K562 (cell line): ENCODE measurements at regions not wholly inside any gene's neighbourhood (a gene's known extent, or its start where the extent isn't known, plus 50 kb on each side); places are given as distances from the start of the nearest gene placed in this dataset.

ENCODE experiments used
- ILK ChIP-seq: fragments of 450-650 bp; IDR thresholded peaks from 2 replicates; pipeline ENCODE4 v1.6.1; 2016; ENCODE audit warnings: missing genetic modification characterization, low read depth, mild to moderate bottlenecking, missing compliant biosample characterization, moderate library complexity, borderline replicate concordance
- KDM1A ChIP-seq, 2 experiments: fragments of 450-650 bp; IDR thresholded peaks; 2 replicates each; pipeline ENCODE4 v1.6.1; 2016; ENCODE audit warnings: mild to moderate bottlenecking in 2 of 2
- NFIC ChIP-seq: fragments of 450-650 bp; IDR thresholded peaks from 2 replicates; pipeline ENCODE4 v1.6.1; 2017; ENCODE audit warnings: mild to moderate bottlenecking, inconsistent platforms
- NRF1 ChIP-seq, 2 experiments: fragments of 450-650 bp; IDR thresholded peaks in 1 of 2; conservative IDR thresholded peaks in 1 of 2; 2 replicates each; pipeline ENCODE4 v1.6.1; 2014; ENCODE audit warnings: mild to moderate bottlenecking in 2 of 2
- SRSF3 ChIP-seq: fragments of 200-400 bp; formaldehyde crosslinking; IDR thresholded peaks from 2 replicates; pipeline ENCODE4 v1.6.1; 2016; ENCODE audit warnings: mild to moderate bottlenecking, low read length, moderate library complexity; ENCODE audit not compliant: insufficient read depth
- ZKSCAN1 ChIP-seq: fragments of 150-350 bp; IDR thresholded peaks from 2 replicates; pipeline ENCODE4 v1.6.1; 2016; ENCODE audit warnings: low read depth, low read length
- ZMIZ1 ChIP-seq, 2 experiments: fragments of 150-350 bp in 1 of 2; IDR thresholded peaks; 2 replicates each; pipeline ENCODE4 v1.6.1; 2012 to 2016; ENCODE audit warnings: low read depth in 2 of 2, low read length in 2 of 2, mild to moderate bottlenecking in 1 of 2, moderate library complexity in 1 of 2
- ZNF347 ChIP-seq: fragments of 450-650 bp; formaldehyde crosslinking; IDR thresholded peaks from 2 replicates; pipeline ENCODE4 v1.4.0; 2020; ENCODE audit warnings: low read depth, mild to moderate bottlenecking, moderate library complexity
- TF ChIP-seq, protein P1 (sequence below), 2 experiments: fragments of 450-650 bp; IDR thresholded peaks; 2 replicates each; pipeline ENCODE4 v1.6.1; 2016; ENCODE audit warnings: mild to moderate bottlenecking in 2 of 2, borderline replicate concordance in 1 of 2, low read depth in 1 of 2, moderate library complexity in 1 of 2
- TF ChIP-seq, protein P2 (sequence below): fragments of 250-450 bp; sonication (Bioruptor Pico); IDR thresholded peaks from 2 replicates; pipeline ENCODE4 v1.5.0; 2020; ENCODE audit warnings: mild to moderate bottlenecking, borderline replicate concordance
- TF ChIP-seq, protein P3 (sequence below): sonication (generic); formaldehyde crosslinking; IDR thresholded peaks from 2 replicates; pipeline ENCODE4 v1.8.0; 2022; ENCODE audit warnings: mild to moderate bottlenecking, low read depth, missing genetic modification reagents

DNA sequence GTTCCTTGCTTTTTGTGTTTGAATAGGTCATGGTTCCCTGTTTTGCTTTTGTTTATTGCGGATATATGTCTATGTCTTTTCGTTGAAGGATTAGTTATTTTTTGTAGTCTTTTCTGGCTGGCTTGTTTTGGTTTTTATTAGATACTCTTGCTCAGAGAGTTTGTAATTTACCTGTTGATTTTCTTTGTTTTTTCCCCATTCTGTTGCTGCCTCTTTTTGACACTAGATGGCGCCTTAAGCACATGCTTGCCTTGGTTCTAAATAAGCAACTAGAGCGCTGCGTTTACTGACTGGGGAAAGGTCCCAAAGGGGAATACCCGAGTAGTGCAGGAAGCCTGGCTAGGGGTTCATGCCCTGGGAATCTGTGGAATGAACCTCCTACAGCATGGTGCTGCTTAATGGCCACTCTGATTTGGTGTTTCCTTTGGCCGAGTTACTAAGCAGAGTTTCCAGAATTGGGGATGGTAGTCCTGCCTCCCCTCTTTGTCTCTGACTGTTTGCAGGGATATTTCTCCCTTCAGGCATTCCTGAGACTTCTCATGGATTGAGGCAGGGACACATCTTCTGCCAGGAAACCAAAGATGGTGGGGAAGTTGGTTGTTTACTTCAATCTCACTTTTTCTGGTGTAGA lies 143.2 kb downstream of the PTPRU start (continued):
- TF ChIP-seq, protein P1, sequence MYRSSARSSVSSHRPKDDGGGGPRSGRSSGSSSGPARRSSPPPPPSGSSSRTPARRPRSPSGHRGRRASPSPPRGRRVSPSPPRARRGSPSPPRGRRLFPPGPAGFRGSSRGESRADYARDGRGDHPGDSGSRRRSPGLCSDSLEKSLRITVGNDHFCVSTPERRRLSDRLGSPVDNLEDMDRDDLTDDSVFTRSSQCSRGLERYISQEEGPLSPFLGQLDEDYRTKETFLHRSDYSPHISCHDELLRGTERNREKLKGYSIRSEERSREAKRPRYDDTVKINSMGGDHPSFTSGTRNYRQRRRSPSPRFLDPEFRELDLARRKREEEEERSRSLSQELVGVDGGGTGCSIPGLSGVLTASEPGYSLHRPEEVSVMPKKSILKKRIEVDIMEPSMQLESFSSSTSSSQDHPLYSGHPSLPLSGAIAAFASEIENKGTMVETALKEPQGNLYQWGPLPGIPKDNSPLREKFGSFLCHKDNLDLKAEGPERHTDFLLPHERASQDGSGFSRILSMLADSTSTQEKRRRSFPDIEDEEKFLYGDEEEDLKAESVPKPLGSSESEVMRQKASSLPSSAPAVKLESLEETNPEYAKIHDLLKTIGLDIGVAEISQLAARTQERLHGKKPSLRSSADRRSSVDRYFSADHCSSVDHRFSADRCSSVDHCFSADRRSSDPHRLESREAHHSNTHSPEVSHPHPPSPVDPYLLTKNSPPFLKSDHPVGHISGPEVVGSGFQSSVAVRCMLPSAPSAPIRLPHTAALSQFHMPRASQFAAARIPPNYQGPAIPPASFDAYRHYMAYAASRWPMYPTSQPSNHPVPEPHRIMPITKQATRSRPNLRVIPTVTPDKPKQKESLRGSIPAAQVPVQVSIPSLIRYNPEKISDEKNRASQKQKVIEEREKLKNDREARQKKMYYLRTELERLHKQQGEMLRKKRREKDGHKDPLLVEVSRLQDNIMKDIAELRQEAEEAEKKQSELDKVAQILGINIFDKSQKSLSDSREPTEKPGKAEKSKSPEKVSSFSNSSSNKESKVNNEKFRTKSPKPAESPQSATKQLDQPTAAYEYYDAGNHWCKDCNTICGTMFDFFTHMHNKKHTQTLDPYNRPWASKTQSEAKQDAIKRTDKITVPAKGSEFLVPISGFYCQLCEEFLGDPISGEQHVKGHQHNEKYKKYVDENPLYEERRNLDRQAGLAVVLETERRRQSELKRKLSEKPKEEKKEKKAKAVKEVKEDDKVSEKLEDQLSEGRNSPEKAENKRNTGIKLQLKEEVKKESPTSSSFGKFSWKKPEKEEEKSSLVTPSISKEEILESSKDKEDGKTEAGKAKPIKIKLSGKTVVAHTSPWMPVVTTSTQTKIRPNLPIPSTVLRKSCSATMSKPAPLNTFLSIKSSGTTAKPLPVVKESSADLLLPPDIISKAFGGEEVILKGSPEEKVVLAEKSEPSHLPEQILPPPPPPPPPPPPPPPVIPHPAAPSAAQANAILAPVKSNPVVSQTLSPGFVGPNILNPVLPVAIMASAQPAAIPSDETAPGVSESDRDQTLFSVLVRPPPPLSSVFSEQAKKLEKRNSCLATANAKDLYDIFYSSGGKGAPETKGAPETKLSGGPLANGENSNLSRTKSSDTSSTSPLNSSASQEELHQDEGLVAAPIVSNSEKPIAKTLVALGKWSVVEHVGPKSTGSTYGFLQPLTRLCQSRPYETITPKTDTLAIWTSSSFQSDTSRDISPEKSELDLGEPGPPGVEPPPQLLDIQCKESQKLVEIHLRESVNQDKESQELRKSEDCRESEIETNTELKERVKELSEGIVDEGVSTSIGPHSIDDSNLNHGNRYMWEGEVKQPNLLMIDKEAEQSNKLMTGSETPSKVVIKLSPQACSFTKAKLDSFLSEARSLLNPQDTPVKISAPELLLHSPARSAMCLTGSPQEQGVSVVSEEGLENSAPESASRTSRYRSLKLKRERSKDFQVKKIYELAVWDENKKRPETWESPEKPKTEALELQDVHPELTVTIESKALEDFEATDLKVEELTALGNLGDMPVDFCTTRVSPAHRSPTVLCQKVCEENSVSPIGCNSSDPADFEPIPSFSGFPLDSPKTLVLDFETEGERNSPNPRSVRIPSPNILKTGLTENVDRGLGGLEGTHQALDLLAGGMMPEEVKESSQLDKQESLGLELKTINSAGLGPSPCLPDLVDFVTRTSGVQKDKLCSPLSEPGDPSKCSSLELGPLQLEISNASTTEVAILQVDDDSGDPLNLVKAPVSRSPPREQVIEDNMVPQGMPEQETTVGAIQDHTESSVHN (IDR thresholded peaks at IDR 0.05; ENCODE audit: borderline replicate concordance in 1 of 2, low read depth in 1 of 2) = peak in 1 of 2 experiments; percentile 20; a peak in 1 of 4 replicates
- TF ChIP-seq ZMIZ1 (IDR thresholded peaks at IDR 0.05; ENCODE audit: low read depth in 2 of 2, low read length in 2 of 2) (peak in 1 of 2 experiments; percentile 69; a peak in 2 of 4 replicates), ZNF347 (CRISPR knock-in tag) (no peak), SRSF3 (no peak), KDM1A (IDR thresholded peaks at IDR 0.05) (no peak; a peak in 1 of 4 replicates), ZKSCAN1 (0 out of 2 replicates have a peak, but pooled peaks have one; percentile 30), NRF1 (conservative IDR thresholded peaks at IDR 0.05 in 1 of 2, IDR thresholded peaks at IDR 0.05 in 1 of 2) (no peak), NFIC (peak; percentile 35), ILK (tag) (no peak)
- TF ChIP-seq, protein P2, sequence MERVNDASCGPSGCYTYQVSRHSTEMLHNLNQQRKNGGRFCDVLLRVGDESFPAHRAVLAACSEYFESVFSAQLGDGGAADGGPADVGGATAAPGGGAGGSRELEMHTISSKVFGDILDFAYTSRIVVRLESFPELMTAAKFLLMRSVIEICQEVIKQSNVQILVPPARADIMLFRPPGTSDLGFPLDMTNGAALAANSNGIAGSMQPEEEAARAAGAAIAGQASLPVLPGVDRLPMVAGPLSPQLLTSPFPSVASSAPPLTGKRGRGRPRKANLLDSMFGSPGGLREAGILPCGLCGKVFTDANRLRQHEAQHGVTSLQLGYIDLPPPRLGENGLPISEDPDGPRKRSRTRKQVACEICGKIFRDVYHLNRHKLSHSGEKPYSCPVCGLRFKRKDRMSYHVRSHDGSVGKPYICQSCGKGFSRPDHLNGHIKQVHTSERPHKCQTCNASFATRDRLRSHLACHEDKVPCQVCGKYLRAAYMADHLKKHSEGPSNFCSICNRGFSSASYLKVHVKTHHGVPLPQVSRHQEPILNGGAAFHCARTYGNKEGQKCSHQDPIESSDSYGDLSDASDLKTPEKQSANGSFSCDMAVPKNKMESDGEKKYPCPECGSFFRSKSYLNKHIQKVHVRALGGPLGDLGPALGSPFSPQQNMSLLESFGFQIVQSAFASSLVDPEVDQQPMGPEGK (CRISPR knock-in tag) = no peak
- TF ChIP-seq, protein P3, sequence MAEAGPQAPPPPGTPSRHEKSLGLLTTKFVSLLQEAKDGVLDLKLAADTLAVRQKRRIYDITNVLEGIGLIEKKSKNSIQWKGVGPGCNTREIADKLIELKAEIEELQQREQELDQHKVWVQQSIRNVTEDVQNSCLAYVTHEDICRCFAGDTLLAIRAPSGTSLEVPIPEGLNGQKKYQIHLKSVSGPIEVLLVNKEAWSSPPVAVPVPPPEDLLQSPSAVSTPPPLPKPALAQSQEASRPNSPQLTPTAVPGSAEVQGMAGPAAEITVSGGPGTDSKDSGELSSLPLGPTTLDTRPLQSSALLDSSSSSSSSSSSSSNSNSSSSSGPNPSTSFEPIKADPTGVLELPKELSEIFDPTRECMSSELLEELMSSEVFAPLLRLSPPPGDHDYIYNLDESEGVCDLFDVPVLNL (CRISPR knock-in tag) = no peak
